ENCODE measurements at regions not wholly inside any gene's neighbourhood (a gene's known extent, or its start where the extent isn't known, plus 50 kb on each side); places are given as distances from the start of the nearest gene placed in this dataset.
"Not testable (repeated sequence)": the region's sequence is repeated elsewhere in the genome, so short reads cannot be mapped to it uniquely, and the experiment has no call there.

- Histone ChIP-seq H3K4me3 (ENCODE audit: low read length) (no peak overlapping the region), H3K27me3 (ENCODE audit: control insufficient read depth in 1 of 2, insufficient read depth in 2 of 2, low read length in 2 of 2) (no peaks in the 10 kb centered on the region), H3K27ac (ENCODE audit: low read depth in 1 of 2, low read length in 2 of 2) (no peak overlapping the region), H3K9me3 (ENCODE audit: control insufficient read depth in 1 of 2, insufficient read depth in 1 of 2, low read length in 2 of 2) (peaks cover 0 to 6% of the 10 kb centered on the region in 2 experiments), H3K36me3 (ENCODE audit: insufficient read depth, low read length) (no peaks in the 10 kb centered on the region), H3K4me1 (ENCODE audit: insufficient read depth, low read length) (no peaks in the 10 kb centered on the region)
- TF ChIP-seq, protein P1, sequence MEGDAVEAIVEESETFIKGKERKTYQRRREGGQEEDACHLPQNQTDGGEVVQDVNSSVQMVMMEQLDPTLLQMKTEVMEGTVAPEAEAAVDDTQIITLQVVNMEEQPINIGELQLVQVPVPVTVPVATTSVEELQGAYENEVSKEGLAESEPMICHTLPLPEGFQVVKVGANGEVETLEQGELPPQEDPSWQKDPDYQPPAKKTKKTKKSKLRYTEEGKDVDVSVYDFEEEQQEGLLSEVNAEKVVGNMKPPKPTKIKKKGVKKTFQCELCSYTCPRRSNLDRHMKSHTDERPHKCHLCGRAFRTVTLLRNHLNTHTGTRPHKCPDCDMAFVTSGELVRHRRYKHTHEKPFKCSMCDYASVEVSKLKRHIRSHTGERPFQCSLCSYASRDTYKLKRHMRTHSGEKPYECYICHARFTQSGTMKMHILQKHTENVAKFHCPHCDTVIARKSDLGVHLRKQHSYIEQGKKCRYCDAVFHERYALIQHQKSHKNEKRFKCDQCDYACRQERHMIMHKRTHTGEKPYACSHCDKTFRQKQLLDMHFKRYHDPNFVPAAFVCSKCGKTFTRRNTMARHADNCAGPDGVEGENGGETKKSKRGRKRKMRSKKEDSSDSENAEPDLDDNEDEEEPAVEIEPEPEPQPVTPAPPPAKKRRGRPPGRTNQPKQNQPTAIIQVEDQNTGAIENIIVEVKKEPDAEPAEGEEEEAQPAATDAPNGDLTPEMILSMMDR (IDR thresholded peaks at IDR 0.05): no peak
- no peak for ATAC-seq (ENCODE audit: poor library complexity)
- Mint-ChIP-seq H3K4me3 (no peak overlapping the region), H3K9me3 (no peaks in the 10 kb centered on the region), H3K27me3 (no peaks in the 10 kb centered on the region), H3K4me1 (ENCODE audit: low read depth) (peaks cover 20% of the 10 kb centered on the region), H3K36me3 (ENCODE audit: low read depth) (no peaks in the 10 kb centered on the region), H3K27ac (no peak overlapping the region)
- CTCF ChIA-PET: no interaction called here
- POLR2A ChIA-PET: no interaction called here
- peak in 1 of 14 experiments; percentile 24 for DNase-seq
- intact Hi-C loops (cut with DNase I, micrococcal nuclease): no loop called here
Observed at GRCh38 chr10:9052767-9053166, 998.3 kb downstream of the GATA3 start.

DNA sequence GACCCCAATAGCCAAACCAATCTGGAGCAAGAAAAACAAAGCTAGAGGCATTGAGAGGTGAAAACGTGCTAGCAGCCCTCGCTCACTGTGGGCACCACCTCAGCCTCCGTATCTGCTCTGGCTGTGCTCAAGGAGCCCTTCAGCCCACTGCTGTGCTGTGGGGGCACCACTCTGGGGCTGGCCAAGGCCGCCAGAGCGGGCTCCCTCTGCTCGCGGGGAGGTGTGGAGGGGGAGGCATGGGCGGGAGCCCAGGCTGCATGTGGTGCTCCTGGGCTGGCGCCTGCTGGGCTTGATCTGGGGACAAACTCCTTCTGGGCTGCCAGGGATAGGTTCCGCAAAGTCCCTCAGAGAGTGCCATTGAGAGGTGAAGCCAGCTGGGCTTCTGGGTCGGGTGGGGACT is 1002.0 kb downstream of the GATA3 start:
- POLR2A ChIA-PET: no interaction called here

GRCh38 chr10:9057293-9057692 is 1002.8 kb downstream of the GATA3 start:
- H3K27ac ChIP-seq (ENCODE audit: low read depth in 1 of 2, low read length in 2 of 2); H3K27me3 ChIP-seq (ENCODE audit: control insufficient read depth in 1 of 2, insufficient read depth in 2 of 2, low read length in 2 of 2); intact Hi-C loops (cut with DNase I, micrococcal nuclease); H3K4me3 ChIP-seq (ENCODE audit: low read length); H3K36me3 ChIP-seq (ENCODE audit: insufficient read depth, low read length); H3K36me3 Mint-ChIP-seq (ENCODE audit: low read depth); DNase-seq; H3K27me3 Mint-ChIP-seq; H3K4me1 ChIP-seq (ENCODE audit: insufficient read depth, low read length); ATAC-seq (ENCODE audit: poor library complexity); H3K4me3 Mint-ChIP-seq; POLR2A ChIA-PET; H3K9me3 Mint-ChIP-seq; H3K27ac Mint-ChIP-seq; H3K9me3 ChIP-seq (ENCODE audit: control insufficient read depth in 1 of 2, insufficient read depth in 1 of 2, low read length in 2 of 2): not testable (repeated sequence)
- H3K4me1 Mint-ChIP-seq (ENCODE audit: low read depth): peaks cover 32% of the 10 kb centered on the region
- CTCF ChIA-PET: interaction anchor here (0.6 kb wide), 1 partner anchor 12 kb away, joined by 3 read pairs; no protein-coding TSS in a partner anchor

More for the DNA sequence above, 1002.0 kb downstream of the GATA3 start:
- no peak for ATAC-seq (ENCODE audit: poor library complexity)
- CTCF ChIA-PET: interaction anchor here (0.6 kb wide), 1 partner anchor 11 kb away, joined by 3 read pairs; no protein-coding TSS in a partner anchor
- intact Hi-C loops (cut with DNase I, micrococcal nuclease): no loop called here
- Histone ChIP-seq H3K4me1 (ENCODE audit: insufficient read depth, low read length) (no peaks in the 10 kb centered on the region), H3K9me3 (ENCODE audit: control insufficient read depth in 1 of 2, insufficient read depth in 1 of 2, low read length in 2 of 2) (peaks cover 0 to 6% of the 10 kb centered on the region in 2 experiments), H3K27me3 (ENCODE audit: control insufficient read depth in 1 of 2, insufficient read depth in 2 of 2, low read length in 2 of 2) (no peaks in the 10 kb centered on the region), H3K36me3 (ENCODE audit: insufficient read depth, low read length) (no peaks in the 10 kb centered on the region), H3K27ac (ENCODE audit: low read depth in 1 of 2, low read length in 2 of 2) (no peak overlapping the region), H3K4me3 (ENCODE audit: low read length) (no peak overlapping the region)
- Mint-ChIP-seq H3K9me3 (no peaks in the 10 kb centered on the region), H3K4me1 (ENCODE audit: low read depth) (peaks cover 34% of the 10 kb centered on the region), H3K4me3 (no peak overlapping the region), H3K36me3 (ENCODE audit: low read depth) (no peaks in the 10 kb centered on the region), H3K27ac (no peak overlapping the region), H3K27me3 (no peaks in the 10 kb centered on the region)
- TF ChIP-seq, protein P1 (IDR thresholded peaks at IDR 0.05): no peak
- no peak for DNase-seq

DNA sequence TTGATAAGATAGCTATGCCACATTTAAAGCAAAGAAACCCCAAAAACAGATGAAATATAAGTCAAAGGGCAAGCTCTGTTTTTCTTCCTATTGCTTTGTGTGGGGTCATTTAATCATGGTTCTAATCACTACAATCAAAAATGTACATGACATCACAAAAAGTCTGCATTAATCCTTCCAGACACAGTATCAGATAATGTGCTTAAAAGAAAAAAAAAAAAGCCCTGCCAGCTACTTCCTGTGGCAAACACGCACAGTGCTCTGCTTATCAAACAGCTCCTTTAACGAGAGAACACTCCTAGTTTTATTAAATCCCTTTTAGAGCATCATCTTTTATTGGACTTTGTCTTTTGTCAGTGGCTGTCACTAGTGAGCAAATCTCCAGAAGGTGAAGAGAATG is 1005.8 kb downstream of the GATA3 start:
- Histone ChIP-seq H3K36me3 (ENCODE audit: insufficient read depth, low read length) (no peaks in the 10 kb centered on the region), H3K27ac (ENCODE audit: low read depth in 1 of 2, low read length in 2 of 2) (no peak overlapping the region), H3K4me1 (ENCODE audit: insufficient read depth, low read length) (no peaks in the 10 kb centered on the region), H3K4me3 (ENCODE audit: low read length) (no peak overlapping the region), H3K9me3 (ENCODE audit: control insufficient read depth in 1 of 2, insufficient read depth in 1 of 2, low read length in 2 of 2) (peaks cover 0 to 6% of the 10 kb centered on the region in 2 experiments), H3K27me3 (ENCODE audit: control insufficient read depth in 1 of 2, insufficient read depth in 2 of 2, low read length in 2 of 2) (no peaks in the 10 kb centered on the region)
- POLR2A ChIA-PET: interaction anchor here (1.0 to 1.7 kb wide), 4 partner anchors 9 to 52 kb away, joined by 4 to 11 read pairs (median 4); no protein-coding TSS in a partner anchor
- peak; percentile 81 for ATAC-seq (ENCODE audit: poor library complexity)
- no peaks in the 10 kb centered on the region for H3K9me3 Mint-ChIP-seq
- H3K4me1 Mint-ChIP-seq (ENCODE audit: low read depth): peaks cover 21% of the 10 kb centered on the region
- peak overlapping the region; percentile 79 for H3K27ac Mint-ChIP-seq
- H3K27me3 Mint-ChIP-seq: no peaks in the 10 kb centered on the region
- peak overlapping the region; percentile 80 for H3K4me3 Mint-ChIP-seq
- intact Hi-C loops (cut with DNase I, micrococcal nuclease): loop anchor here in 1 of 2 experiments (1.0 kb wide), 1 partner anchor 36 kb away; no protein-coding TSS in a partner anchor
- CTCF ChIA-PET: interaction anchor here (1.4 kb wide), 1 partner anchor 35 kb away, joined by 3 read pairs; no protein-coding TSS in a partner anchor
- peak in 3 of 14 experiments; percentile 17 to 20 (median 19) for DNase-seq
- TF ChIP-seq, protein P1 (IDR thresholded peaks at IDR 0.05): no peak
- H3K36me3 Mint-ChIP-seq (ENCODE audit: low read depth): no peaks in the 10 kb centered on the region

Measured in CD4-positive, alpha-beta T cell (primary cell).